H9 (cell line): ENCODE measurements at regions not wholly inside any gene's neighbourhood (a gene's known extent, or its start where the extent isn't known, plus 50 kb on each side); places are given as distances from the start of the nearest gene placed in this dataset.

Experiments
- DNase-seq: peaks from one replicate; pipeline ENCODE4 v3.0.0-alpha.2; 2017
- H2AFZ ChIP-seq: one replicate; pipeline ENCODE4 v1.6.1; 2013; ENCODE audit warnings: mild to moderate bottlenecking, low read length, control low read depth, moderate library complexity
- H2AK5ac ChIP-seq: 2 replicates; pipeline ENCODE4 v1.6.1; 2013; ENCODE audit warnings: low read length, control low read depth, mixed read lengths; ENCODE audit not compliant: insufficient read length
- H2BK120ac ChIP-seq: one replicate; pipeline ENCODE4 v1.6.1; 2013; ENCODE audit warnings: low read depth, mild to moderate bottlenecking, low read length, control low read depth, inconsistent platforms; ENCODE audit not compliant: poor library complexity, severe bottlenecking
- H2BK12ac ChIP-seq: 2 replicates; pipeline ENCODE4 v1.6.1; 2013; ENCODE audit warnings: low read length, control low read depth, mixed read lengths, low read depth; ENCODE audit not compliant: insufficient read length
- H2BK15ac ChIP-seq: 2 replicates; pipeline ENCODE4 v1.6.1; 2013; ENCODE audit warnings: low read depth, low read length, control low read depth
- H2BK20ac ChIP-seq: one replicate; pipeline ENCODE4 v1.6.1; 2013; ENCODE audit warnings: low read depth, mild to moderate bottlenecking, low read length, control low read depth, inconsistent platforms; ENCODE audit not compliant: poor library complexity, severe bottlenecking
- H2BK5ac ChIP-seq: 2 replicates; pipeline ENCODE4 v1.6.1; 2013; ENCODE audit warnings: low read length, control low read depth, mixed read lengths; ENCODE audit not compliant: insufficient read length
- H3K14ac ChIP-seq: 2 replicates; pipeline ENCODE4 v1.6.1; 2013; ENCODE audit warnings: low read length, control low read depth; ENCODE audit not compliant: insufficient read depth
- H3K18ac ChIP-seq: 2 replicates; pipeline ENCODE4 v1.6.1; 2013; ENCODE audit warnings: low read depth, mild to moderate bottlenecking, mixed read lengths, low read length, control low read depth; ENCODE audit not compliant: insufficient read length
- H3K23ac ChIP-seq: 2 replicates; pipeline ENCODE4 v1.6.1; 2013; ENCODE audit warnings: low read length, control low read depth, mixed read lengths, low read depth; ENCODE audit not compliant: insufficient read length
- H3K23me2 ChIP-seq: 2 replicates; pipeline ENCODE4 v1.6.1; 2013; ENCODE audit warnings: low read depth, mild to moderate bottlenecking, mixed read lengths, low read length, control low read depth; ENCODE audit not compliant: insufficient read length, poor library complexity, severe bottlenecking
- H3K27ac ChIP-seq: 2 replicates; pipeline ENCODE4 v1.5.1; 2013; ENCODE audit warnings: low read length, control low read depth, mixed read lengths, low read depth; ENCODE audit not compliant: insufficient read length
- H3K27me3 ChIP-seq: 2 replicates; pipeline ENCODE4 v1.6.1; 2013; ENCODE audit warnings: low read length, control low read depth, inconsistent platforms; ENCODE audit not compliant: insufficient read depth
- H3K4ac ChIP-seq: 2 replicates; pipeline ENCODE4 v1.6.1; 2013; ENCODE audit warnings: low read depth, mild to moderate bottlenecking, control low read depth, inconsistent platforms, low read length, moderate library complexity
- H3K4me1 ChIP-seq: 2 replicates; pipeline ENCODE4 v1.6.1; 2013; ENCODE audit warnings: low read length, control low read depth, inconsistent platforms; ENCODE audit not compliant: insufficient read depth
- H3K4me2 ChIP-seq: 2 replicates; pipeline ENCODE4 v1.6.1; 2013; ENCODE audit warnings: low read length, control low read depth, mixed read lengths; ENCODE audit not compliant: insufficient read length, insufficient read depth
- H3K56ac ChIP-seq: 2 replicates; pipeline ENCODE4 v1.6.1; 2013; ENCODE audit warnings: low read depth, mild to moderate bottlenecking, mixed read lengths, low read length, control low read depth; ENCODE audit not compliant: insufficient read length
- H3K79me1 ChIP-seq: 2 replicates; pipeline ENCODE4 v1.6.1; 2013; ENCODE audit warnings: low read depth, mild to moderate bottlenecking, moderate library complexity, low read length, control low read depth, inconsistent platforms; ENCODE audit not compliant: insufficient read depth, poor library complexity, severe bottlenecking
- H3K79me2 ChIP-seq: 2 replicates; pipeline ENCODE4 v1.6.1; 2013; ENCODE audit warnings: low read length, control low read depth, inconsistent platforms; ENCODE audit not compliant: insufficient read depth
- H3K9ac ChIP-seq: 2 replicates; pipeline ENCODE4 v1.6.1; 2013; ENCODE audit warnings: low read length, control low read depth, mixed read lengths; ENCODE audit not compliant: insufficient read length; ENCODE audit errors: extremely low read depth
- H3K9me3 ChIP-seq: one replicate; pipeline ENCODE4 v1.6.1; 2013; ENCODE audit warnings: low read depth, low read length, inconsistent platforms; ENCODE audit not compliant: control insufficient read depth
- H3T11ph ChIP-seq: one replicate; pipeline ENCODE4 v1.6.1; 2013; ENCODE audit warnings: mild to moderate bottlenecking, low read length, control low read depth, inconsistent platforms
- H4K20me1 ChIP-seq: one replicate; pipeline ENCODE4 v1.6.1; 2013; ENCODE audit not compliant: control insufficient read depth, insufficient read length, insufficient read depth
- H4K5ac ChIP-seq: 2 replicates; pipeline ENCODE4 v1.6.1; 2013; ENCODE audit warnings: low read depth, mild to moderate bottlenecking, mixed read lengths, low read length, control low read depth; ENCODE audit not compliant: insufficient read length
- H4K8ac ChIP-seq: replicated peaks from 2 replicates; pipeline ENCODE4 v1.6.1; 2013; ENCODE audit warnings: low read length, control low read depth, mixed read lengths, low read depth; ENCODE audit not compliant: insufficient read length
- H4K91ac ChIP-seq: 2 replicates; pipeline ENCODE4 v1.6.1; 2013; ENCODE audit warnings: low read depth, mild to moderate bottlenecking, moderate library complexity, mixed read lengths, low read length, control low read depth; ENCODE audit not compliant: insufficient read length
- H3K27ac Mint-ChIP-seq, 3 experiments: 2 replicates in 2 of 3; 3 replicates in 1 of 3; pipeline ENCODE4 v1.8.0; 2020 to 2021; ENCODE audit warnings: mixed read lengths in 3 of 3, mild to moderate bottlenecking in 1 of 3, moderate library complexity in 1 of 3
- H3K27me3 Mint-ChIP-seq: 2 replicates; pipeline ENCODE4 v1.8.0; 2021; ENCODE audit warnings: low read depth, mild to moderate bottlenecking, moderate library complexity, mixed read lengths
- H3K36me3 Mint-ChIP-seq, 3 experiments: 2 replicates in 2 of 3; 3 replicates in 1 of 3; pipeline ENCODE4 v1.8.0; 2020 to 2021; ENCODE audit warnings: low read depth in 3 of 3, mixed read lengths in 3 of 3; ENCODE audit not compliant: insufficient read depth in 1 of 3
- H3K4me1 Mint-ChIP-seq, 2 experiments: 2 replicates each; pipeline ENCODE4 v1.8.0; 2020; ENCODE audit warnings: mixed read lengths in 2 of 2
- H3K4me3 Mint-ChIP-seq, 2 experiments: 2 replicates in 1 of 2; 3 replicates in 1 of 2; pipeline ENCODE4 v1.8.0; 2020 to 2021; ENCODE audit warnings: mild to moderate bottlenecking in 2 of 2, mixed read lengths in 2 of 2, moderate library complexity in 1 of 2
- H3K9me3 Mint-ChIP-seq, 2 experiments: 2 replicates in 1 of 2; 3 replicates in 1 of 2; pipeline ENCODE4 v1.8.0; 2020; ENCODE audit warnings: mild to moderate bottlenecking in 2 of 2, mixed read lengths in 2 of 2, moderate library complexity in 1 of 2
- CTCF ChIP-seq: fragments of 200-600 bp; sonication (generic); conservative IDR thresholded peaks from 3 replicates; pipeline ENCODE4 v1.8.0; 2021; ENCODE audit warnings: antibody characterized with exemption, mild to moderate bottlenecking
- WGBS: extraction: QIAGEN DNeasy Blood & Tissue Kit; methylation state at CpG from one replicate; pipeline ENCODE4 v1.1.7; 2013; ENCODE audit warnings: missing lambda C conversion rate, low lambda C conversion rate, mixed read lengths; ENCODE audit not compliant: insufficient read length; ENCODE audit errors: extremely low coverage; 5-methylcytosine and 5-hydroxymethylcytosine counted together

- H2BK15ac ChIP-seq: no peak overlapping the region
- no peak overlapping the region for H4K91ac ChIP-seq
- H2BK5ac ChIP-seq: no peak overlapping the region
- no peak overlapping the region for H3K4me2 ChIP-seq
- H3K27me3 ChIP-seq: no peaks in the 10 kb centered on the region
- no peak overlapping the region for H2BK12ac ChIP-seq
- no peak overlapping the region for H3K27ac ChIP-seq
- H3K9me3 Mint-ChIP-seq: no peaks in the 10 kb centered on the region; a peak in 1 of 5 replicates
- no peak overlapping the region; a peak in 2 of 7 replicates for H3K27ac Mint-ChIP-seq
- H4K8ac ChIP-seq: no peak overlapping the region
- no peak overlapping the region for H4K5ac ChIP-seq
- H2BK120ac ChIP-seq: no peak overlapping the region
- no peak overlapping the region for H3K9ac ChIP-seq
- no peaks in the 10 kb centered on the region for H4K20me1 ChIP-seq
- H3K79me2 ChIP-seq: no peaks in the 10 kb centered on the region
- no peak overlapping the region for H2AFZ ChIP-seq
- no peak overlapping the region for H3K56ac ChIP-seq
- H3K79me1 ChIP-seq: no peaks in the 10 kb centered on the region
- H3K18ac ChIP-seq: no peak overlapping the region
- WGBS: no CpG with 5 or more reads among the region's 6 CpGs
- H3K14ac ChIP-seq: no peak overlapping the region
- no peak overlapping the region for H3T11ph ChIP-seq
- no peak overlapping the region for H2AK5ac ChIP-seq
- H3K36me3 Mint-ChIP-seq: no peaks in the 10 kb centered on the region; a peak in 1 of 7 replicates
- no peaks in the 10 kb centered on the region for H3K23me2 ChIP-seq
- no peak for TF ChIP-seq CTCF
- no peaks in the 10 kb centered on the region for H3K9me3 ChIP-seq
- peaks cover 29% of the 10 kb centered on the region for H3K4me1 ChIP-seq
- H3K27me3 Mint-ChIP-seq: no peaks in the 10 kb centered on the region
- H3K4me1 Mint-ChIP-seq: peaks cover 10% of the 10 kb centered on the region in 2 experiments
- H3K23ac ChIP-seq: no peak overlapping the region
- no peak overlapping the region for H3K4ac ChIP-seq
- H2BK20ac ChIP-seq: no peak overlapping the region
- DNase-seq: no peak
- H3K4me3 Mint-ChIP-seq: no peak overlapping the region
Measured at GRCh38 chr5:107805166-107805565, 134.4 kb upstream of the EFNA5 start.
